ENCODE measurements at regions not wholly inside any gene's neighbourhood (a gene's known extent, or its start where the extent isn't known, plus 50 kb on each side); places are given as distances from the start of the nearest gene placed in this dataset.
"Not testable (repeated sequence)": the region's sequence is repeated elsewhere in the genome, so short reads cannot be mapped to it uniquely, and the experiment has no call there.

- TF ChIP-seq CTCF (IDR thresholded peaks at IDR 0.05; ENCODE audit: low read depth, low read length); EZH2phosphoT487 (IDR thresholded peaks at IDR 0.05; ENCODE audit: low read depth): not testable (repeated sequence)
Measured at GRCh38 chr18:104264-104663, 54.1 kb upstream of the USP14 start.
